ENCODE measurements at regions not wholly inside any gene's neighbourhood (a gene's known extent, or its start where the extent isn't known, plus 50 kb on each side); places are given as distances from the start of the nearest gene placed in this dataset.
A peak's percentile ranks its signal among the peaks of the same experiment; 100 is the strongest.

- DNase-seq (ENCODE audit: low spot score) = peak; percentile 60
These were observed 318.8 kb downstream of the PIK3R1 start for GRCh38 chr5:68534131-68534940.

- no peak for DNase-seq (ENCODE audit: low spot score)
These were observed 319.5 kb downstream of the PIK3R1 start for GRCh38 chr5:68534956-68535520.

GRCh38 chr5:68538814-68539420, 323.4 kb downstream of the PIK3R1 start:
- DNase-seq (ENCODE audit: low spot score) = no peak

- no peak for DNase-seq (ENCODE audit: low spot score)
These were observed 325.4 kb downstream of the PIK3R1 start for GRCh38 chr5:68540798-68541590.

- no peak for DNase-seq (ENCODE audit: low spot score)
These were observed 326.7 kb downstream of the PIK3R1 start for GRCh38 chr5:68542207-68542606.

- DNase-seq (ENCODE audit: low spot score) = no peak
These were observed 327.7 kb downstream of the PIK3R1 start for GRCh38 chr5:68543212-68543611.

GRCh38 chr5:68544091-68544647, 328.6 kb downstream of the PIK3R1 start:
- DNase-seq (ENCODE audit: low spot score) = no peak

GRCh38 chr5:68544648-68545552, 329.3 kb downstream of the PIK3R1 start:
- DNase-seq (ENCODE audit: low spot score) = no peak

- no peak for DNase-seq (ENCODE audit: low spot score)
These were observed 330.2 kb downstream of the PIK3R1 start for GRCh38 chr5:68545636-68546295.

GRCh38 chr5:68547056-68547455, 331.5 kb downstream of the PIK3R1 start:
- no peak for DNase-seq (ENCODE audit: low spot score)

- DNase-seq (ENCODE audit: low spot score) = no peak
These were observed 332.1 kb downstream of the PIK3R1 start for GRCh38 chr5:68547622-68548021.

- peak; percentile 84 for DNase-seq (ENCODE audit: low spot score)
These were observed 333.6 kb downstream of the PIK3R1 start for GRCh38 chr5:68548959-68549676.

GRCh38 chr5:68550015-68550414, 334.5 kb downstream of the PIK3R1 start:
- DNase-seq (ENCODE audit: low spot score) = no peak

- no peak for DNase-seq (ENCODE audit: low spot score)
These were observed 335.9 kb downstream of the PIK3R1 start for GRCh38 chr5:68551436-68551835.

GRCh38 chr5:68554571-68555279, 339.2 kb downstream of the PIK3R1 start:
- DNase-seq (ENCODE audit: low spot score) = peak; percentile 64

GRCh38 chr5:68555907-68556681, 340.5 kb downstream of the PIK3R1 start:
- no peak for DNase-seq (ENCODE audit: low spot score)

- DNase-seq (ENCODE audit: low spot score) = no peak
These were observed 341.8 kb downstream of the PIK3R1 start for GRCh38 chr5:68557162-68557936.

All from A172 (cell line).